Prostate gland (tissue), 2 donors: ENCODE measurements at regions not wholly inside any gene's neighbourhood (a gene's known extent, or its start where the extent isn't known, plus 50 kb on each side); places are given as distances from the start of the nearest gene placed in this dataset.

Experiments used
- CTCF ChIP-seq, 4 experiments: fragments of 200-600 bp in 2 of 4; fragments of 450-650 bp in 2 of 4; sonication (generic) in 2 of 4; IDR thresholded peaks; 1 replicate in 3 of 4; 2 replicates in 1 of 4; pipeline ENCODE4 v1.5.1; 2016 to 2019; ENCODE audit warnings: antibody characterized with exemption in 4 of 4, mild to moderate bottlenecking in 2 of 4, moderate library complexity in 2 of 4
- POLR2A ChIP-seq: fragments of 450-650 bp; IDR thresholded peaks from one replicate; pipeline ENCODE4 v1.6.1; 2016; ENCODE audit warnings: antibody characterized with exemption, mild to moderate bottlenecking

- TF ChIP-seq POLR2A (no peak), CTCF (IDR thresholded peaks at IDR 0.05) (no peak)
Observed at GRCh38 chr13:111020021-111020420, 95.1 kb upstream of the ARHGEF7 start.
